GM23338 (cell line): ENCODE measurements at regions not wholly inside any gene's neighbourhood (a gene's known extent, or its start where the extent isn't known, plus 50 kb on each side); places are given as distances from the start of the nearest gene placed in this dataset.

Experiments
- ATAC-seq: fragments of 200-7000 bp; cut with Tn5 transposase; 3 replicates; pipeline ENCODE4 v1.9.1; 2020
- DNase-seq: peaks from one replicate; pipeline ENCODE4 v3.0.0-alpha.2; 2015; ENCODE audit warnings: low spot score
- H2AFZ ChIP-seq: fragments of 200-600 bp; sonication (generic); 2 replicates; pipeline ENCODE4 v1.8.0; 2016; ENCODE audit warnings: antibody characterized with exemption, mild to moderate bottlenecking, moderate library complexity
- H3F3A ChIP-seq: fragments of 200-600 bp; sonication (generic); replicated peaks from 2 replicates; pipeline ENCODE4 v1.8.0; 2017; ENCODE audit warnings: antibody characterized with exemption, mixed run types, low read depth
- H3K27ac ChIP-seq: fragments of 200-600 bp; sonication (generic); 2 replicates; pipeline ENCODE4 v1.6.1; 2016; ENCODE audit warnings: low read depth
- H3K27me3 ChIP-seq: fragments of 200-600 bp; sonication (generic); 2 replicates; pipeline ENCODE4 v1.8.0; 2016; ENCODE audit warnings: mild to moderate bottlenecking, mixed run types, moderate library complexity; ENCODE audit not compliant: insufficient read depth
- H3K36me3 ChIP-seq: fragments of 200-600 bp; sonication (generic); 2 replicates; pipeline ENCODE4 v1.8.0; 2016; ENCODE audit warnings: mild to moderate bottlenecking; ENCODE audit not compliant: insufficient read depth
- H3K4me1 ChIP-seq: fragments of 200-600 bp; sonication (generic); 2 replicates; pipeline ENCODE4 v1.8.0; 2016; ENCODE audit warnings: mild to moderate bottlenecking, moderate library complexity; ENCODE audit not compliant: insufficient read depth
- H3K4me2 ChIP-seq: fragments of 200-600 bp; sonication (generic); 2 replicates; pipeline ENCODE4 v1.7.1; 2017; ENCODE audit warnings: mixed run types
- H3K4me3 ChIP-seq: fragments of 200-600 bp; sonication (generic); 2 replicates; pipeline ENCODE4 v1.6.1; 2016; ENCODE audit warnings: mixed run types
- H3K79me2 ChIP-seq: fragments of 200-600 bp; sonication (generic); replicated peaks from 2 replicates; pipeline ENCODE4 v1.8.0; 2017; ENCODE audit warnings: mild to moderate bottlenecking; ENCODE audit not compliant: insufficient read depth
- H3K9me2 ChIP-seq: fragments of 200-600 bp; sonication (generic); 2 replicates; pipeline ENCODE4 v1.8.0; 2017; ENCODE audit not compliant: insufficient read depth
- H4K20me1 ChIP-seq: fragments of 200-600 bp; sonication (generic); replicated peaks from 2 replicates; pipeline ENCODE4 v1.8.0; 2017; ENCODE audit warnings: mild to moderate bottlenecking; ENCODE audit not compliant: insufficient read depth
- H3K27ac Mint-ChIP-seq: 2 replicates; pipeline ENCODE4 v1.8.0; 2020; ENCODE audit warnings: inconsistent platforms, mild to moderate bottlenecking, moderate library complexity, mixed read lengths
- H3K27me3 Mint-ChIP-seq: 3 replicates; pipeline ENCODE4 v1.8.0; 2022; ENCODE audit warnings: low read depth, mild to moderate bottlenecking, moderate library complexity, mixed read lengths, inconsistent platforms; ENCODE audit not compliant: insufficient read depth, poor library complexity
- H3K36me3 Mint-ChIP-seq: 3 replicates; pipeline ENCODE4 v1.8.0; 2021; ENCODE audit warnings: low read depth, mild to moderate bottlenecking, inconsistent platforms, moderate library complexity, mixed read lengths
- H3K4me1 Mint-ChIP-seq: 3 replicates; pipeline ENCODE4 v1.8.0; 2020; ENCODE audit warnings: mild to moderate bottlenecking, inconsistent platforms, mixed read lengths
- H3K4me3 Mint-ChIP-seq: 3 replicates; pipeline ENCODE4 v1.8.0; 2021; ENCODE audit warnings: moderate library complexity, mild to moderate bottlenecking, inconsistent platforms, mixed read lengths
- H3K9me3 Mint-ChIP-seq: 3 replicates; pipeline ENCODE4 v1.8.0; 2020; ENCODE audit warnings: moderate library complexity, mild to moderate bottlenecking, inconsistent platforms, mixed read lengths
- CREB1 ChIP-seq: fragments of 250-450 bp; sonication (Bioruptor Pico); IDR thresholded peaks from 2 replicates; pipeline ENCODE4 v1.5.0; 2020; ENCODE audit warnings: low read depth, mild to moderate bottlenecking, moderate library complexity
- ETS1 ChIP-seq: IDR thresholded peaks from 2 replicates; pipeline ENCODE4 v1.6.1; 2016; ENCODE audit warnings: antibody characterized with exemption
- EZH2phosphoT487 ChIP-seq: fragments of 200-600 bp; sonication (generic); IDR thresholded peaks from one replicate; pipeline ENCODE4 v1.8.1; 2018; ENCODE audit warnings: antibody characterized with exemption; ENCODE audit not compliant: unreplicated experiment
- JUNB ChIP-seq: IDR thresholded peaks from one replicate; pipeline ENCODE4 v1.6.1; 2016; ENCODE audit warnings: antibody characterized with exemption; ENCODE audit not compliant: unreplicated experiment
- POLR2AphosphoS5 ChIP-seq: IDR thresholded peaks from 2 replicates; pipeline ENCODE4 v1.6.1; 2016; ENCODE audit warnings: antibody characterized with exemption, low read depth
- STAT1 ChIP-seq: IDR thresholded peaks from one replicate; pipeline ENCODE4 v1.6.1; 2016; ENCODE audit warnings: antibody characterized with exemption; ENCODE audit not compliant: unreplicated experiment
- ZNF114 ChIP-seq: fragments of 250-450 bp; sonication (Bioruptor Pico); IDR thresholded peaks from 2 replicates; pipeline ENCODE4 v1.5.0; 2020; ENCODE audit warnings: mild to moderate bottlenecking, moderate library complexity
- TF ChIP-seq, protein P1 (sequence below): IDR thresholded peaks from one replicate; pipeline ENCODE4 v1.6.1; 2018; ENCODE audit warnings: antibody characterized with exemption; ENCODE audit not compliant: unreplicated experiment
- TF ChIP-seq, protein P2 (sequence below), 2 experiments: fragments of 200-600 bp in 1 of 2; sonication (generic) in 1 of 2; conservative IDR thresholded peaks; 2 replicates each; pipeline versions ENCODE4 v1.5.1 to v1.6.1; 2016 to 2017; ENCODE audit warnings: antibody characterized with exemption in 2 of 2, low read depth in 2 of 2, mild to moderate bottlenecking in 2 of 2, moderate library complexity in 1 of 2

DNA sequence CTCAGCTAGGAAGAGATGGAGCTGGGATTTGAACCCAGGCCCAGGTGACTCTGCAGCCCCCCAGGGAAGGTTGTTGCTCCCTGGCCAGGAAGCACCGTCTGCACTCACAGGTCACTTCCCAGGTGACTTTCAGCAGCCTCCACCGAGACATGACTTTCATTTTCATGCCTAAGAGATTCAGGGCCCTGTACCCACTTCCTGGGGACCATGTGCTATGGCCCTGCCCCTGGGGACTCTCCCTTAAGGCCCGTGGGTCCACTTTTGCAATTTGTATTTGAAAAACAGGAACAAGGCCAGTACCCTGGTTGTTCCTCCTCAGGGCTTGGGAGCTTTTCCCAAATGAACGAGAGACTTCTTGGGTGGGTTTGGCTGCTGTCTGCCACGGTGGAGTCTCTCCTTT is 191.0 kb downstream of the IRF8 start:
- no peak for DNase-seq
- Histone ChIP-seq H3K79me2 (no peaks in the 10 kb centered on the region), H3K4me3 (no peak overlapping the region), H3K27me3 (no peaks in the 10 kb centered on the region), H3F3A (no peaks in the 10 kb centered on the region), H4K20me1 (no peaks in the 10 kb centered on the region), H3K4me2 (no peak overlapping the region), H2AFZ (no peak overlapping the region), H3K9me2 (no peaks in the 10 kb centered on the region), H3K36me3 (no peaks in the 10 kb centered on the region), H3K27ac (no peak overlapping the region), H3K4me1 (no peaks in the 10 kb centered on the region)
- Mint-ChIP-seq H3K4me1 (peaks cover 33% of the 10 kb centered on the region), H3K27ac (no peak overlapping the region), H3K36me3 (no peaks in the 10 kb centered on the region), H3K27me3 (peaks cover 17% of the 10 kb centered on the region), H3K9me3 (no peaks in the 10 kb centered on the region), H3K4me3 (no peak overlapping the region)
- TF ChIP-seq POLR2AphosphoS5 (no peak), STAT1 (no peak), ZNF114 (CRISPR knock-in tag) (no peak), JUNB (no peak), CREB1 (CRISPR knock-in tag) (no peak), EZH2phosphoT487 (no peak)
- TF ChIP-seq, protein P1, sequence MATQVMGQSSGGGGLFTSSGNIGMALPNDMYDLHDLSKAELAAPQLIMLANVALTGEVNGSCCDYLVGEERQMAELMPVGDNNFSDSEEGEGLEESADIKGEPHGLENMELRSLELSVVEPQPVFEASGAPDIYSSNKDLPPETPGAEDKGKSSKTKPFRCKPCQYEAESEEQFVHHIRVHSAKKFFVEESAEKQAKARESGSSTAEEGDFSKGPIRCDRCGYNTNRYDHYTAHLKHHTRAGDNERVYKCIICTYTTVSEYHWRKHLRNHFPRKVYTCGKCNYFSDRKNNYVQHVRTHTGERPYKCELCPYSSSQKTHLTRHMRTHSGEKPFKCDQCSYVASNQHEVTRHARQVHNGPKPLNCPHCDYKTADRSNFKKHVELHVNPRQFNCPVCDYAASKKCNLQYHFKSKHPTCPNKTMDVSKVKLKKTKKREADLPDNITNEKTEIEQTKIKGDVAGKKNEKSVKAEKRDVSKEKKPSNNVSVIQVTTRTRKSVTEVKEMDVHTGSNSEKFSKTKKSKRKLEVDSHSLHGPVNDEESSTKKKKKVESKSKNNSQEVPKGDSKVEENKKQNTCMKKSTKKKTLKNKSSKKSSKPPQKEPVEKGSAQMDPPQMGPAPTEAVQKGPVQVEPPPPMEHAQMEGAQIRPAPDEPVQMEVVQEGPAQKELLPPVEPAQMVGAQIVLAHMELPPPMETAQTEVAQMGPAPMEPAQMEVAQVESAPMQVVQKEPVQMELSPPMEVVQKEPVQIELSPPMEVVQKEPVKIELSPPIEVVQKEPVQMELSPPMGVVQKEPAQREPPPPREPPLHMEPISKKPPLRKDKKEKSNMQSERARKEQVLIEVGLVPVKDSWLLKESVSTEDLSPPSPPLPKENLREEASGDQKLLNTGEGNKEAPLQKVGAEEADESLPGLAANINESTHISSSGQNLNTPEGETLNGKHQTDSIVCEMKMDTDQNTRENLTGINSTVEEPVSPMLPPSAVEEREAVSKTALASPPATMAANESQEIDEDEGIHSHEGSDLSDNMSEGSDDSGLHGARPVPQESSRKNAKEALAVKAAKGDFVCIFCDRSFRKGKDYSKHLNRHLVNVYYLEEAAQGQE = no peak
- TF ChIP-seq, protein P2, sequence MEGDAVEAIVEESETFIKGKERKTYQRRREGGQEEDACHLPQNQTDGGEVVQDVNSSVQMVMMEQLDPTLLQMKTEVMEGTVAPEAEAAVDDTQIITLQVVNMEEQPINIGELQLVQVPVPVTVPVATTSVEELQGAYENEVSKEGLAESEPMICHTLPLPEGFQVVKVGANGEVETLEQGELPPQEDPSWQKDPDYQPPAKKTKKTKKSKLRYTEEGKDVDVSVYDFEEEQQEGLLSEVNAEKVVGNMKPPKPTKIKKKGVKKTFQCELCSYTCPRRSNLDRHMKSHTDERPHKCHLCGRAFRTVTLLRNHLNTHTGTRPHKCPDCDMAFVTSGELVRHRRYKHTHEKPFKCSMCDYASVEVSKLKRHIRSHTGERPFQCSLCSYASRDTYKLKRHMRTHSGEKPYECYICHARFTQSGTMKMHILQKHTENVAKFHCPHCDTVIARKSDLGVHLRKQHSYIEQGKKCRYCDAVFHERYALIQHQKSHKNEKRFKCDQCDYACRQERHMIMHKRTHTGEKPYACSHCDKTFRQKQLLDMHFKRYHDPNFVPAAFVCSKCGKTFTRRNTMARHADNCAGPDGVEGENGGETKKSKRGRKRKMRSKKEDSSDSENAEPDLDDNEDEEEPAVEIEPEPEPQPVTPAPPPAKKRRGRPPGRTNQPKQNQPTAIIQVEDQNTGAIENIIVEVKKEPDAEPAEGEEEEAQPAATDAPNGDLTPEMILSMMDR (conservative IDR thresholded peaks at IDR 0.05; ENCODE audit: low read depth in 2 of 2) = no peak
- ATAC-seq = no peak

DNA sequence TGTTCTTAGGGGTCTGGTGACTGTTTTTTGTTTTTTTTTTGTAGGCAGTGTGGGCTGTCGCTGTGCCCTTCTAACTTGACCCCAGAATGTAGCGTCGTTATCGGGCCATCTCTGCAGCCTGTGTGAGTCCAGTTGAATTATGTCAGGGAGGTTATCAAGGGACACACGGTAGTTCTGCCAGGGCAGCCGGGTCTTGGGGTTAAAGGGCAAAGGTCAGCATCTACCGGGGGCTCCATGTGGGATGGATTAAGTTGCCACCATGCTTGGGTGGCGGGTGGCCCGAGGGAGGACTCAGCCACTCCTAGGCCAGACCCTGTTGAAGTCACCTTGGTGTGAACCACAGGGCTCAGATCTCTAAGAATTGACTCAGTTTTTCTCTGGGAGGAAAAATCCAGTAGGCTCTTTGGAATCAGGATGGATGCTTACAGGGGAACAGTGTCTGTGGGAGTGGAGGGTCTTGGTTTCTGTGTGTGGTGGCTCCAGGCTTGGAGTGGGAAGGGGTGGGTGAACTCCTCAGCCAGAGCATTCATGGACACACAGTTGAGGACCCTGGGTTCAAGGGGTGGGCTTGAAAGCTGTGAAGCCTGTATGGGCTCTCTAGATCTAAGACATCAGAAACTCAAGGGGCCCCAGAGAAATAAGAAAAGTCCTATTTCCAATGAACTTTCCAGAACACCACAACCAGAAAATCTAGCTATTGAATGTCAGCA is 191.7 kb downstream of the IRF8 start:
- no peaks in the 10 kb centered on the region for H3K9me3 Mint-ChIP-seq
- H4K20me1 ChIP-seq = no peaks in the 10 kb centered on the region
- no peaks in the 10 kb centered on the region for H3K36me3 Mint-ChIP-seq
- H3K27me3 Mint-ChIP-seq = peaks cover 17% of the 10 kb centered on the region
- H3K36me3 ChIP-seq = no peaks in the 10 kb centered on the region
- no peaks in the 10 kb centered on the region for H3K9me2 ChIP-seq
- no peak overlapping the region for H3K27ac ChIP-seq
- H3K4me3 Mint-ChIP-seq = no peak overlapping the region; the same call in 2 of the 3 replicates
- H3K79me2 ChIP-seq = no peaks in the 10 kb centered on the region
- H3K4me1 ChIP-seq = no peaks in the 10 kb centered on the region
- H3K4me3 ChIP-seq = no peak overlapping the region
- no peak overlapping the region; the same call in 1 of the 2 replicates for H3K27ac Mint-ChIP-seq
- H3K27me3 ChIP-seq = no peaks in the 10 kb centered on the region
- no peak overlapping the region for H3K4me2 ChIP-seq
- no peak for DNase-seq
- H2AFZ ChIP-seq = no peak overlapping the region
- H3F3A ChIP-seq = no peaks in the 10 kb centered on the region
- ATAC-seq = no peak
- H3K4me1 Mint-ChIP-seq = peaks cover 33% of the 10 kb centered on the region
- TF ChIP-seq ETS1 (no peak), ZNF114 (CRISPR knock-in tag) (no peak)
- TF ChIP-seq, protein P2 (conservative IDR thresholded peaks at IDR 0.05; ENCODE audit: low read depth in 2 of 2) = no peak
